ENCODE measurements at regions not wholly inside any gene's neighbourhood (a gene's known extent, or its start where the extent isn't known, plus 50 kb on each side); places are given as distances from the start of the nearest gene placed in this dataset.

GRCh38 chr13:109480011-109480955 is 306.1 kb downstream of the IRS2 start:
- Mint-ChIP-seq H3K4me3 (no peak overlapping the region), H3K36me3 (no peaks in the 10 kb centered on the region), H3K4me1 (peaks cover 0 to 5% (median 2%) of the 10 kb centered on the region in 3 donors), H3K27ac (no peak overlapping the region), H3K27me3 (peaks cover 3 to 9% of the 10 kb centered on the region in 2 donors), H3K9me3 (no peaks in the 10 kb centered on the region)
- Histone ChIP-seq H3K27ac (ENCODE audit: low read length) (no peak overlapping the region), H3K36me3 (ENCODE audit: control insufficient read depth in 2 of 2, extremely low read depth in 1 of 2, insufficient read depth in 1 of 2, low read length in 1 of 2) (no peaks in the 10 kb centered on the region), H3K4me1 (ENCODE audit: control insufficient read depth in 1 of 2, extremely low read depth in 1 of 2, insufficient read depth in 2 of 2, low read length in 2 of 2) (no peaks in the 10 kb centered on the region), H3K27me3 (replicated peaks in 1 of 2; ENCODE audit: control insufficient read depth in 2 of 2, extremely low read depth in 1 of 2, insufficient read depth in 2 of 2, low read length in 1 of 2) (no peaks in the 10 kb centered on the region), H3K9me3 (no peaks in the 10 kb centered on the region), H3K4me3 (ENCODE audit: control insufficient read depth in 1 of 2, extremely low read depth in 1 of 2, low read length in 1 of 2) (no peak overlapping the region)
- DNase-seq (no peak), ATAC-seq (replicated peaks in 1 of 4) (no peak)
- CTCF ChIA-PET = no interaction called here
- POLR2A ChIA-PET = no interaction called here
- WGBS (ENCODE audit: insufficient coverage) = 94% methylated on average over 3 of the region's 11 CpGs

- Mint-ChIP-seq H3K27ac (no peak overlapping the region), H3K27me3 (peaks cover 3 to 9% of the 10 kb centered on the region in 2 donors), H3K4me3 (no peak overlapping the region), H3K9me3 (no peaks in the 10 kb centered on the region), H3K4me1 (peaks cover 0 to 5% (median 2%) of the 10 kb centered on the region in 3 donors), H3K36me3 (no peaks in the 10 kb centered on the region)
- Histone ChIP-seq H3K4me3 (ENCODE audit: control insufficient read depth in 1 of 2, extremely low read depth in 1 of 2, low read length in 1 of 2) (no peak overlapping the region), H3K36me3 (ENCODE audit: control insufficient read depth in 2 of 2, extremely low read depth in 1 of 2, insufficient read depth in 1 of 2, low read length in 1 of 2) (no peaks in the 10 kb centered on the region), H3K9me3 (no peaks in the 10 kb centered on the region), H3K4me1 (ENCODE audit: control insufficient read depth in 1 of 2, extremely low read depth in 1 of 2, insufficient read depth in 2 of 2, low read length in 2 of 2) (no peaks in the 10 kb centered on the region), H3K27me3 (replicated peaks in 1 of 2; ENCODE audit: control insufficient read depth in 2 of 2, extremely low read depth in 1 of 2, insufficient read depth in 2 of 2, low read length in 1 of 2) (no peaks in the 10 kb centered on the region), H3K27ac (ENCODE audit: low read length) (no peak overlapping the region)
- ChIA-PET POLR2A (no interaction called here), CTCF (no interaction called here)
- WGBS (ENCODE audit: insufficient coverage) = 87% methylated on average over 2 of the region's 2 CpGs
- no peak for DNase-seq
- no peak for ATAC-seq (replicated peaks in 1 of 4)
Observed at GRCh38 chr13:109479534-109479933, 306.8 kb downstream of the IRS2 start.

- Mint-ChIP-seq H3K27ac (no peak overlapping the region), H3K27me3 (peaks cover 7 to 9% of the 10 kb centered on the region in 2 donors), H3K4me1 (peaks cover 0 to 5% (median 0%) of the 10 kb centered on the region in 3 donors), H3K36me3 (no peaks in the 10 kb centered on the region), H3K4me3 (no peak overlapping the region), H3K9me3 (no peaks in the 10 kb centered on the region)
- DNase-seq (no peak), ATAC-seq (replicated peaks in 1 of 4) (no peak)
- no peak overlapping the region for H3K27ac ChIP-seq (ENCODE audit: low read length)
- no peaks in the 10 kb centered on the region for H3K36me3 ChIP-seq (ENCODE audit: control insufficient read depth in 2 of 2, extremely low read depth in 1 of 2, insufficient read depth in 1 of 2, low read length in 1 of 2)
- ChIA-PET POLR2A (no interaction called here), CTCF (no interaction called here)
- H3K27me3 ChIP-seq (replicated peaks in 1 of 2; ENCODE audit: control insufficient read depth in 2 of 2, extremely low read depth in 1 of 2, insufficient read depth in 2 of 2, low read length in 1 of 2) = no peaks in the 10 kb centered on the region
- H3K9me3 ChIP-seq = no peaks in the 10 kb centered on the region
- H3K4me1 ChIP-seq (ENCODE audit: control insufficient read depth in 1 of 2, extremely low read depth in 1 of 2, insufficient read depth in 2 of 2, low read length in 2 of 2) = no peaks in the 10 kb centered on the region
- WGBS (ENCODE audit: insufficient coverage) = no CpG with 5 or more reads among the region's 5 CpGs
- no peak overlapping the region for H3K4me3 ChIP-seq (ENCODE audit: control insufficient read depth in 1 of 2, extremely low read depth in 1 of 2, low read length in 1 of 2)
Observed at GRCh38 chr13:109476001-109476400, 310.4 kb downstream of the IRS2 start.

GRCh38 chr13:109468123-109468522 is 318.3 kb downstream of the IRS2 start:
- no peak overlapping the region for H3K4me3 Mint-ChIP-seq
- CTCF ChIA-PET = no interaction called here
- Histone ChIP-seq H3K27ac (ENCODE audit: low read length) (no peak overlapping the region), H3K27me3 (replicated peaks in 1 of 2; ENCODE audit: control insufficient read depth in 2 of 2, extremely low read depth in 1 of 2, insufficient read depth in 2 of 2, low read length in 1 of 2) (no peaks in the 10 kb centered on the region), H3K4me3 (ENCODE audit: control insufficient read depth in 1 of 2, extremely low read depth in 1 of 2, low read length in 1 of 2) (no peak overlapping the region), H3K36me3 (ENCODE audit: control insufficient read depth in 2 of 2, extremely low read depth in 1 of 2, insufficient read depth in 1 of 2, low read length in 1 of 2) (no peaks in the 10 kb centered on the region), H3K4me1 (ENCODE audit: control insufficient read depth in 1 of 2, extremely low read depth in 1 of 2, insufficient read depth in 2 of 2, low read length in 2 of 2) (no peaks in the 10 kb centered on the region), H3K9me3 (no peaks in the 10 kb centered on the region)
- H3K36me3 Mint-ChIP-seq = no peaks in the 10 kb centered on the region
- H3K4me1 Mint-ChIP-seq = no peaks in the 10 kb centered on the region
- no peak overlapping the region for H3K27ac Mint-ChIP-seq
- DNase-seq = no peak
- 66% methylated on average over 4 of the region's 5 CpGs for WGBS (ENCODE audit: insufficient coverage)
- POLR2A ChIA-PET = interaction anchor here in 1 of 2 donors (0.6 kb wide), 1 partner anchor 17 kb away, joined by 3 read pairs; no protein-coding TSS in a partner anchor
- ATAC-seq (replicated peaks in 1 of 4) = no peak
- peaks cover 7 to 9% of the 10 kb centered on the region in 2 donors for H3K27me3 Mint-ChIP-seq
- peaks cover 3 to 10% (median 4%) of the 10 kb centered on the region in 3 donors for H3K9me3 Mint-ChIP-seq

GRCh38 chr13:109465148-109465547 is 321.2 kb downstream of the IRS2 start:
- Histone ChIP-seq H3K9me3 (peaks cover 2% of the 10 kb centered on the region), H3K4me3 (ENCODE audit: control insufficient read depth in 1 of 2, extremely low read depth in 1 of 2, low read length in 1 of 2) (no peak overlapping the region), H3K4me1 (ENCODE audit: control insufficient read depth in 1 of 2, extremely low read depth in 1 of 2, insufficient read depth in 2 of 2, low read length in 2 of 2) (no peaks in the 10 kb centered on the region), H3K27me3 (replicated peaks in 1 of 2; ENCODE audit: control insufficient read depth in 2 of 2, extremely low read depth in 1 of 2, insufficient read depth in 2 of 2, low read length in 1 of 2) (no peaks in the 10 kb centered on the region), H3K36me3 (ENCODE audit: control insufficient read depth in 2 of 2, extremely low read depth in 1 of 2, insufficient read depth in 1 of 2, low read length in 1 of 2) (no peaks in the 10 kb centered on the region), H3K27ac (ENCODE audit: low read length) (no peak overlapping the region)
- Mint-ChIP-seq H3K4me1 (no peaks in the 10 kb centered on the region), H3K36me3 (no peaks in the 10 kb centered on the region), H3K4me3 (no peak overlapping the region), H3K9me3 (peaks cover 8 to 31% (median 10%) of the 10 kb centered on the region in 3 donors), H3K27ac (no peak overlapping the region), H3K27me3 (peaks cover 5 to 7% of the 10 kb centered on the region in 2 donors)
- WGBS (ENCODE audit: insufficient coverage) = 40% methylated on average over 1 of the region's 2 CpGs
- ATAC-seq (replicated peaks in 1 of 4) = no peak
- ChIA-PET CTCF (no interaction called here), POLR2A (no interaction called here)
- no peak for DNase-seq

- Mint-ChIP-seq H3K27ac (no peak overlapping the region), H3K27me3 (peaks cover 0 to 12% of the 10 kb centered on the region in 2 donors), H3K4me3 (no peak overlapping the region), H3K4me1 (no peaks in the 10 kb centered on the region), H3K9me3 (no peaks in the 10 kb centered on the region), H3K36me3 (no peaks in the 10 kb centered on the region)
- Histone ChIP-seq H3K4me1 (ENCODE audit: control insufficient read depth in 1 of 2, extremely low read depth in 1 of 2, insufficient read depth in 2 of 2, low read length in 2 of 2) (no peaks in the 10 kb centered on the region), H3K9me3 (no peaks in the 10 kb centered on the region), H3K36me3 (ENCODE audit: control insufficient read depth in 2 of 2, extremely low read depth in 1 of 2, insufficient read depth in 1 of 2, low read length in 1 of 2) (no peaks in the 10 kb centered on the region), H3K27me3 (replicated peaks in 1 of 2; ENCODE audit: control insufficient read depth in 2 of 2, extremely low read depth in 1 of 2, insufficient read depth in 2 of 2, low read length in 1 of 2) (no peaks in the 10 kb centered on the region), H3K4me3 (ENCODE audit: control insufficient read depth in 1 of 2, extremely low read depth in 1 of 2, low read length in 1 of 2) (no peak overlapping the region), H3K27ac (ENCODE audit: low read length) (no peak overlapping the region)
- no peak for DNase-seq
- CTCF ChIA-PET = no interaction called here
- ATAC-seq (replicated peaks in 1 of 4) = no peak
- WGBS (ENCODE audit: insufficient coverage) = 83% methylated on average over 1 of the region's 4 CpGs
- POLR2A ChIA-PET = no interaction called here
Observed at GRCh38 chr13:109454167-109454917, 332.0 kb downstream of the IRS2 start.
